Lower leg skin (tissue), 3 donors: ENCODE measurements at regions not wholly inside any gene's neighbourhood (a gene's known extent, or its start where the extent isn't known, plus 50 kb on each side); places are given as distances from the start of the nearest gene placed in this dataset.

Experiments
- CTCF ChIP-seq, 3 donors: fragments of 450-650 bp; IDR thresholded peaks; one replicate each; pipeline ENCODE4 v1.5.1; 2016; ENCODE audit warnings: antibody characterized with exemption in 3 of 3, mild to moderate bottlenecking in 3 of 3, moderate library complexity in 2 of 3
- POLR2A ChIP-seq, 2 donors: fragments of 450-650 bp; IDR thresholded peaks; one replicate each; pipeline ENCODE4 v1.6.1; 2016 to 2017; ENCODE audit warnings: antibody characterized with exemption in 2 of 2, mild to moderate bottlenecking in 1 of 2, moderate library complexity in 1 of 2

- TF ChIP-seq POLR2A (IDR thresholded peaks at IDR 0.05) (no peak), CTCF (IDR thresholded peaks at IDR 0.05) (no peak)
Measured at GRCh38 chr7:116357781-116358670, 141.5 kb upstream of the CAV2 start.
